GM12874 (cell line): ENCODE measurements at regions not wholly inside any gene's neighbourhood (a gene's known extent, or its start where the extent isn't known, plus 50 kb on each side); places are given as distances from the start of the nearest gene placed in this dataset.

Experiments
- CTCF ChIP-seq: IDR thresholded peaks from 2 replicates; pipeline ENCODE4 v1.5.1; 2011; ENCODE audit warnings: low read depth, mild to moderate bottlenecking, control low read depth, low read length, moderate library complexity; ENCODE audit not compliant: insufficient read depth

- TF ChIP-seq CTCF = no peak
Observed at GRCh38 chr2:209114588-209115240, 309.1 kb upstream of the MAP2 start.

- TF ChIP-seq CTCF = no peak
Observed at GRCh38 chr2:209121691-209122090, 302.2 kb upstream of the MAP2 start.

- TF ChIP-seq CTCF = no peak
Observed at GRCh38 chr2:209125291-209125690, 298.6 kb upstream of the MAP2 start.

GRCh38 chr2:209138079-209138478 is 285.8 kb upstream of the MAP2 start:
- no peak for TF ChIP-seq CTCF

- no peak for TF ChIP-seq CTCF
Observed at GRCh38 chr2:209141142-209141541, 282.7 kb upstream of the MAP2 start.

- no peak for TF ChIP-seq CTCF
Observed at GRCh38 chr2:209141818-209142217, 282.0 kb upstream of the MAP2 start.

- no peak for TF ChIP-seq CTCF
Observed at GRCh38 chr2:209145941-209146681, 277.7 kb upstream of the MAP2 start.
